GM18951 (cell line): ENCODE measurements at regions not wholly inside any gene's neighbourhood (a gene's known extent, or its start where the extent isn't known, plus 50 kb on each side); places are given as distances from the start of the nearest gene placed in this dataset.
"Not testable (repeated sequence)": the region's sequence is repeated elsewhere in the genome, so short reads cannot be mapped to it uniquely, and the experiment has no call there.

Source experiments
- POLR2A ChIP-seq: IDR thresholded peaks from 4 replicates; pipeline ENCODE4 v1.6.1; 2011; ENCODE audit warnings: mild to moderate bottlenecking; ENCODE audit not compliant: insufficient read length, insufficient read depth; ENCODE audit errors: extremely low read depth
- in situ Hi-C: fragments of 300-500 bp; cut with MboI; formaldehyde crosslinking; loops from one replicate; pipeline ENCODE4 v1.12.0; 2022; ENCODE audit warnings: low sequenced_read_pairs, mixed read lengths, inconsistent platforms; ENCODE audit not compliant: unreplicated experiment

GRCh38 chr3:144942838-144943197 lies 971.2 kb downstream of the DIPK2A start:
- no peak for TF ChIP-seq POLR2A
- in situ Hi-C loops: no loop called here

- TF ChIP-seq POLR2A: no peak
- in situ Hi-C loops: no loop called here
These were observed 976.3 kb downstream of the DIPK2A start for GRCh38 chr3:144947895-144948294.

- no peak for TF ChIP-seq POLR2A
- in situ Hi-C loops: no loop called here
These were observed 977.1 kb downstream of the DIPK2A start for GRCh38 chr3:144948711-144949110.

GRCh38 chr3:144953959-144954358 lies 982.3 kb downstream of the DIPK2A start:
- in situ Hi-C loops: no loop called here

GRCh38 chr3:144957398-144958101 lies 985.9 kb downstream of the DIPK2A start:
- in situ Hi-C loops: no loop called here
- no peak for TF ChIP-seq POLR2A

More at GRCh38 chr3:144953959-144954358, 982.3 kb downstream of the DIPK2A start:
- TF ChIP-seq POLR2A: no peak

GRCh38 chr3:144963810-144964209 lies 992.2 kb downstream of the DIPK2A start:
- in situ Hi-C loops: no loop called here
- no peak for TF ChIP-seq POLR2A

- in situ Hi-C loops: no loop called here
- TF ChIP-seq POLR2A: no peak
These were observed 994.9 kb downstream of the DIPK2A start for GRCh38 chr3:144966560-144966959.

- in situ Hi-C loops: no loop called here
- TF ChIP-seq POLR2A: no peak
These were observed 997.2 kb downstream of the DIPK2A start for GRCh38 chr3:144968750-144969350.

GRCh38 chr3:144984481-144984880 lies 1012.9 kb downstream of the DIPK2A start:
- in situ Hi-C loops: not testable (repeated sequence)

GRCh38 chr3:144989807-144990206 lies 1018.2 kb downstream of the DIPK2A start:
- in situ Hi-C loops: no loop called here
- TF ChIP-seq POLR2A: no peak

GRCh38 chr3:144995856-144996255 lies 1024.2 kb downstream of the DIPK2A start:
- no peak for TF ChIP-seq POLR2A
- in situ Hi-C loops: no loop called here

GRCh38 chr3:145005427-145005826 lies 1033.8 kb downstream of the DIPK2A start:
- TF ChIP-seq POLR2A: no peak
- in situ Hi-C loops: no loop called here

- no peak for TF ChIP-seq POLR2A
These were observed 1034.6 kb downstream of the DIPK2A start for GRCh38 chr3:145006271-145006670.

GRCh38 chr3:145013931-145014330 lies 1042.3 kb downstream of the DIPK2A start:
- in situ Hi-C loops: no loop called here
- no peak for TF ChIP-seq POLR2A

More at GRCh38 chr3:145006271-145006670, 1034.6 kb downstream of the DIPK2A start:
- in situ Hi-C loops: no loop called here

- in situ Hi-C loops: no loop called here
- no peak for TF ChIP-seq POLR2A
These were observed 1043.6 kb downstream of the DIPK2A start for GRCh38 chr3:145015253-145015652.

GRCh38 chr3:145017959-145018358 lies 1046.3 kb downstream of the DIPK2A start:
- TF ChIP-seq POLR2A: no peak
- in situ Hi-C loops: no loop called here
